ENCODE measurements at regions not wholly inside any gene's neighbourhood (a gene's known extent, or its start where the extent isn't known, plus 50 kb on each side); places are given as distances from the start of the nearest gene placed in this dataset.
"Not testable (repeated sequence)": the region's sequence is repeated elsewhere in the genome, so short reads cannot be mapped to it uniquely, and the experiment has no call there.

- DNase-seq: no peak
Measured at GRCh38 chr5:7242118-7242710, 153.7 kb upstream of the ADCY2 start.

GRCh38 chr5:7244208-7244607 is 151.7 kb upstream of the ADCY2 start:
- DNase-seq: no peak

- DNase-seq: no peak
Measured at GRCh38 chr5:7245121-7245651, 150.8 kb upstream of the ADCY2 start.

- DNase-seq: no peak
Measured at GRCh38 chr5:7246287-7246686, 149.7 kb upstream of the ADCY2 start.

GRCh38 chr5:7250004-7250403 is 145.9 kb upstream of the ADCY2 start:
- DNase-seq: no peak

GRCh38 chr5:7250611-7251010 is 145.3 kb upstream of the ADCY2 start:
- DNase-seq: peak; percentile 74

- peak; percentile 95 for DNase-seq
Measured at GRCh38 chr5:7251132-7251531, 144.8 kb upstream of the ADCY2 start.

- DNase-seq: peak; percentile 51
Measured at GRCh38 chr5:7261049-7261448, 134.9 kb upstream of the ADCY2 start.

GRCh38 chr5:7261900-7262299 is 134.0 kb upstream of the ADCY2 start:
- no peak for DNase-seq

- DNase-seq: peak; percentile 89
Measured at GRCh38 chr5:7263398-7264015, 132.4 kb upstream of the ADCY2 start.

GRCh38 chr5:7265776-7266175 is 130.2 kb upstream of the ADCY2 start:
- not testable (repeated sequence) for DNase-seq

GRCh38 chr5:7268722-7269121 is 127.2 kb upstream of the ADCY2 start:
- DNase-seq: not testable (repeated sequence)

GRCh38 chr5:7269591-7270274 is 126.2 kb upstream of the ADCY2 start:
- DNase-seq: no peak

- no peak for DNase-seq
Measured at GRCh38 chr5:7271435-7272084, 124.4 kb upstream of the ADCY2 start.

GRCh38 chr5:7272408-7272965 is 123.5 kb upstream of the ADCY2 start:
- no peak for DNase-seq

- DNase-seq: no peak
Measured at GRCh38 chr5:7274203-7274602, 121.7 kb upstream of the ADCY2 start.

GRCh38 chr5:7289634-7290033 is 106.3 kb upstream of the ADCY2 start:
- DNase-seq: not testable (repeated sequence)

GRCh38 chr5:7297821-7298220 is 98.1 kb upstream of the ADCY2 start:
- DNase-seq: not testable (repeated sequence)

GRCh38 chr5:7299731-7300130 is 96.2 kb upstream of the ADCY2 start:
- DNase-seq: not testable (repeated sequence)

GRCh38 chr5:7305000-7305674 is 90.8 kb upstream of the ADCY2 start:
- DNase-seq: peak; percentile 47

- DNase-seq: not testable (repeated sequence)
Measured at GRCh38 chr5:7306556-7306955, 89.4 kb upstream of the ADCY2 start.

GRCh38 chr5:7307709-7308108 is 88.2 kb upstream of the ADCY2 start:
- DNase-seq: not testable (repeated sequence)

GRCh38 chr5:7309715-7310114 is 86.2 kb upstream of the ADCY2 start:
- not testable (repeated sequence) for DNase-seq

Measured in MV-4-11 (cell line).